GM21381 (cell line): ENCODE measurements at regions not wholly inside any gene's neighbourhood (a gene's known extent, or its start where the extent isn't known, plus 50 kb on each side); places are given as distances from the start of the nearest gene placed in this dataset.
A peak's percentile ranks its signal among the peaks of the same experiment; 100 is the strongest.
"Not testable (repeated sequence)": the region's sequence is repeated elsewhere in the genome, so short reads cannot be mapped to it uniquely, and the experiment has no call there.

Source experiments
- ATAC-seq: cut with Tn5 transposase; IDR thresholded peaks from one replicate; pipeline ENCODE4 v1.9.1; 2021; ENCODE audit warnings: mild to moderate bottlenecking, moderate library complexity; ENCODE audit not compliant: unreplicated experiment

DNA sequence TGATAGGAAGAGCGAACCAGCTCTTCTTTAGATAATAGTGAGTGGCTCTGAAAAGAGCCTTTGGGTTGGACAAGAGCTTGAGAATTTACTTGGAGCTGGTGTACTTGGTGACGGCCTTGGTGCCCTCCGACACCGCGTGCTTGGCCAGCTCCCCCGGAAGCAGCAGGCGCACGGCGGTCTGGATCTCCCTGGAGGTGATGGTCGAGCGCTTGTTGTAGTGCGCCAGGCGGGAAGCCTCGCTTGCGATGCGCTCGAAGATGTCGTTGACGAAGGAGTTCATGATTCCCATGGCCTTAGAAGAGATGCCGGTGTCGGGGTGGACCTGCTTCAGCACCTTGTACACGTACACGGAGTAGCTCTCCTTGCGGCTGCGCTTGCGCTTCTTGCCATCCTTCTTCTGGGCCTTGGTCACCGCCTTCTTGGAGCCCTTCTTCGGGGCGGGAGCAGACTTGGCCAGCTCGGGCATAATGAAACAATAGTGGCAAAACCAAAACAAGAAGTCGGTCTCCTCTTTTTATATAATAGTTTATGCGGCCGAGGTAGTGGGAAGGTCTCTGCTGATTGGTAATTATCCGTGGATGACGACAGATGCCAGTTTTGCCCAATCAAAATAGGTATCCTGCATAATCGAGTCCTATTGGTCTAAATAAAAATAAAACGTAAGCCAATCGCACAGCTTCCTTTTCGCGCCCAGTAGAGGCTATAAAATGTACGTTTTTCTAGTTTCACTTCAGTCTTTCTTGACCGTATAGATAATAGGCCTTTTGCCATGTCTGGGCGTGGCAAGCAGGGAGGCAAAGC lies 104.6 kb downstream of the OR2B2 start:
- peak; percentile 57 for ATAC-seq

DNA sequence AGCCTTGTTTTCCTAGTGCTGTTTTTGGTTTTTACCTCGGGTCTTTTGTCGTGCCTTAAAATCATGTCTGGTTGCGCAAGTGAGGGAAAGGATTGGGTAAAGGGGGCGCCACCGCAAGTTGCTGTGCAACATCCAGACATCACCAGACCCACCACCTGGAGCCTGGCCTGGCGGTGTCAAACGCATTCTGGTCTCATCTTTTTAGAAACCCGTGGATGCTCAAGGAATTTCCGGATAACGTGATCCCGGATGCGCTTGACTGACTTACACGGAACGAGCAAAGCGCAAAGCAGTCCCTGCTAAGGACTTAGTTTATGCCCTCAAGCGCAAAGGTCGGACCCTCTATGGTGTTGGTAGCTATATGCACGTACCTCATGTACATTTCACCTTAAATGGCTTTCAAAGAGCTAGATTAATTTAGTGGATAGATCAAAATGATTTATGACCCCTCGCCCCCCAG lies 105.2 kb downstream of the OR2B2 start:
- ATAC-seq, result no peak

DNA sequence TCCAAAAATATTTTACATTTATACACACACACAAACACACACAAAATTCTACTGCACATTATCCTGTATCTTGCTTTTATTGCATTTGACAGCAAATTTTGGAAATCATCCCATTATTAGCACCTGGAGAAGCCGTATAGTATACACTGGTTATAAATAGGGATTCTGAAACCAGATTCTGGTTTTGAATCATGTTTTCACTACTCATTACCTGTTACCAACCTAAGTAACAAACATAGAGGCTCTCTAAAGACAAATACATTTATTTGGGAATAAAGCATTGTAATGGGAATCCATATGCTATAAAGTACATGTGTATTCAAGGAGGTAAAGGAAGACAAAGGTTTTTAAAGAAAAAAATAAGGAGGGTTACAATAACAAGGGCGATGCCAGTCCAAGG lies 106.8 kb downstream of the OR2B2 start:
- no peak for ATAC-seq

DNA sequence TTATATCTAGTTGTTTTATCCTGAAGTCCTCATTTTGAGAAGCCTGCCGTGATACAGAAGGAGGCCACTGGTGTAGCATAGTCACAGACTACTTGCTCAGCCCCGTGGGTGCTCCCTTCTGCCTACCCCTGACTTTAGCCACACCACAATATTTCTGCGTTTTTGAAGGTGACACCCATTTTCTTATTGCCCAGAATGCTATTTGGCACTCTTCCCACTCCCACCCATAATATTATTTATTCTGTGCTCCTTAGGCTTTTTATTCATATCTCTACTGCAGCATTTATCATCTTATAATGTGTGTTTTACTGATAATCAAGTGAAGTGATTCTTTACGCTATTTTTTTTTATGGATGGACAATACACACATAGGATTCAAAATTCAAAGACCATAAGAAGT lies 107.3 kb downstream of the OR2B2 start:
- ATAC-seq, result no peak

DNA sequence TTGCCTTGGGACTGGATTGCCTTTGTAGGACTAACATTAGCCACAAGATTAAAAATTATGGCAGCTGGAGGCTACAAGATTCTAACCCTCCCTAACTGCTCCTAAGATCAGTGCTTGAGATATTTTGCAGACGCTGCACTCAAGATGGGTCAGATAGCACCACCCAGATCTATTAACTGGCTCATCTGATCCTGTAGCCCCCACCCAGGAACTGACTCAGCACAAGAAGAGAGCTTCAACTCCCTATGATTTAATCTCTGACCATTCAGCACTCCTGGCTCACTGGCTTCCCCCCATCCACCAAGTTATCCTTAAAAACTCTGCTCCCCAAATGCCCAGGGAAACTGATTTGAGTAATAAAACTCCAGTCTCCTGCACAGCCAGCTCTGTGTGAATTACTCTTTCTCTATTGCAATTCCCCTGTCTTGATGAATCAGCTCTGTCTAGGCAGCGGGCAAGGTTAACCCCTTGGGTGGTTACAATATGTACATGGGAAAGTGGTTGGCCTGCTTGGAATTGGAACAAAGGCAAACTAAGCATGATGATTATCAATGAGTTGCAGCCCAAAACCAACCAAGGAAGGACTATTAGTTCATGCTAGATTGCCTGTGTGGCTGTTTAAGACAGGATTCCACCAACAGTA lies 111.3 kb downstream of the OR2B2 start:
- no peak for ATAC-seq

DNA sequence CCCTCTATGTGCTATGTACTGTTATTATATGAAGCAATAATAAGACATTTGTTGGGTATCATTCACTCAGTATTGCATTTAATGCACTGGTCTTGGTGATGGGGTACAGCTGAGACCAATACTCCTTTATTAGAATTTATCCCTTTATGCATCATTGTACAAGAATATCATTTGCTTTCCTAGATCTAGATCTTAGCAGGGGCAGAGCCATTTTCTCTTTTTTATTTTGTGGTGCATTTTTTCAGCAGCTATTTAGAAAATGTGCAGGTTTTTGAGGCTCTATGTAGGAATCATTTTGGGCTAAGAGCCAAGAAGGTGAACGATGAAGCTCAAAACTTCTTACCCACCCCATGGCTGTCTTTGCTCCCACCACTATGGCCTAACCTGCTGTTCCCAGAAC lies 114.2 kb downstream of the OR2B2 start:
- no peak for ATAC-seq

DNA sequence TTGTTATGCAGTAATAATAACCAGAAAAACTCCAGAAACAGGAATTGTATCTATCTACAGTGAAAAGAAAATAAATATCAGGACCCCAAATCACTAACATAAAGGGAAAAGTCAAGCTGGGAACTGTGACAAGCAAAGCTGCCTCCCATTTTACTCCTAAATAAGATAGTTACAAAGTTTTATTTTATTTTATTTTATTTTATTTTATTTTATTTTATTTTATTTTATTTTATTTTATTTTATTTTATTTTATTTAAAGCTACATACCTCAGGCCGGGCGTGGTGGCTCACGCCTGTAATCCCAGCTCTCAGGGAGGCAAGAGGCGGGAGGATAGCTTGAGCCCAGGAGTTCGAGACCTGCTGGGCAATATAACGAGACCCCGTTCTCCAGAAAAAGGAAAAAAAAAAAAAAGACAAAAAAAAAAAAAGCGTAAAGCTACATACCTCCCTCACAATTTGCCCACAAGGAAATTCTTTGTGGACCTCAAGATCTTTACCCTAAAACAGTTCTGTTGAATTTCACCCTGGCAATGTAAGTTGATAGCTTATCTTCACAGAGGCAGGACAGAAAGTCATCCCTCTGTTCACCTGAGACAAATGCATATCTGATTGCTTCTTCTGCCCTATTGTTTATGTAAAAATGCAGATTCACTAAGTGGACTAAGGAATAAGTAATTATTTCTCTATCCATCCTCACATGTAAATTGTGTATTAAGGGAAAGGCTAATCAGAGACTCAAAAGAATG lies 115.3 kb downstream of the OR2B2 start:
- ATAC-seq, result not testable (repeated sequence)

DNA sequence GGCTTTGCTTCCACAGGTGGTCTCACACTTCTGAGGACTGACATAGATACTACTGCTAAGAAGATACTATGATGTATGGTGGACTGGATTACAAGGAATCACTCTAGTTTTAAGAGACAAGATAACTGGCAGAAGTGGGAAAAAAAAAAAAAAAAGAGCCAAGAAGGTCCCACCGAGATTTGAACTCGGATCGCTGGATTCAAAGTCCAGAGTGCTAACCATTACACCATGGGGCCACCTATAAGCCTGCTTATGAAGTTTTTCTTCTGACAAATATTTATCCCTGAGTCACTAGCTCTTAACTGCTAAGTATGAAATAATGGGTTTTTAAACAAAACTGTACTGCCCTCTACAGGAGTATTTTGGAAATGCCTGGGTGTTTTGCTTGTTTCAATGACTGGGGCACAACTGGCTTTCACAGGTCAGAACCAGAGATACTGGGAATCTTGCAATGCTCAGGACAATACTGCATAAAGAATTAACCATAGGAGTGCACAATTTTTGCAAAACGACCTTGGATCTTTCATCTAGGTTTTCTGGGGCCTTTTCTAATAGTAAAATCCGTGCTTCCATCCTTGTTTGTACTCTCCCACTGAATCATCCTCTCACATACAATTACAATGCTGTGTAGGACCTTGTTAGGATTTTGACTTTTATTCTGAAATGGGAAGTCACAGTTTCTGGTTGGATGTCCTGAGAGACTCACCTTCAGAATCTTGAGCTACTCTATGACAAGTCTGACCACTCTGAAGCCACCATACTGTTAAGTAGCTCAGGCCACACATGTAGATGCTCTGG lies 116.3 kb downstream of the OR2B2 start:
- ATAC-seq, result peak; percentile 38

DNA sequence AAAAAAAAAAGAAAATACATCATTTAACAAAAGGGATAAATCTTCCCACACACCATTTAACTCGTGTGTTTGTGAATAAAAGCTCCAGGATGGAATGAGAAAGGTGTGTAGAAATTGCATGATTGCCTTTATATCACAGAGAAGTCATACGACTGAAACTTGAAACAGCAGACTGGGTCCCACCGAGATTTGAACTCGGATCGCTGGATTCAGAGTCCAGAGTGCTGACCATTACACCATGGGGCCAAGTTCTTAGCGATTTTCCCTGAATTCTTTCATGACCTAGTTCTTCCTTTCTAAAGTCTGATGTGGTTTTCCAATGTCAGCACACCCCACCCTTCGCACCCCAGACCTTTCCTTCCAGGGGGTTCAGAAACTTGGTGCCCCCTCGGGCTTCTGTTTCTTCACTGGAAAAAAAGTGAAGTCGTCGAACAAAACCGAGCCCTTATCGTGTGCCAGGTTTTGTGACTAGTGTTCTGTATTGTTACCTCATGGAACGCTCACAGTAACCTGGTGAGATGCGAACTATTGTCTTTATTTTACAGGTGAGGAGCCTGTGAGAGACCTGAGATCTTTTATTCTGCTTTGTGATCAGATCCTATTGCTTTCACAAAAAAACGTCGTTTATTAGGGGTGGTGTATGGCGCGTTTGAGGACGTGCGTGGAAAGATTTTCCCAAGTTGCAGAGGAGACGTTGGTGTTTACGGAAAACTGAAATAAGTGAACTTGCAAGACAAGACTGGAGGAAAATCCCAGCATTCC lies 120.8 kb downstream of the OR2B2 start:
- ATAC-seq, result no peak

DNA sequence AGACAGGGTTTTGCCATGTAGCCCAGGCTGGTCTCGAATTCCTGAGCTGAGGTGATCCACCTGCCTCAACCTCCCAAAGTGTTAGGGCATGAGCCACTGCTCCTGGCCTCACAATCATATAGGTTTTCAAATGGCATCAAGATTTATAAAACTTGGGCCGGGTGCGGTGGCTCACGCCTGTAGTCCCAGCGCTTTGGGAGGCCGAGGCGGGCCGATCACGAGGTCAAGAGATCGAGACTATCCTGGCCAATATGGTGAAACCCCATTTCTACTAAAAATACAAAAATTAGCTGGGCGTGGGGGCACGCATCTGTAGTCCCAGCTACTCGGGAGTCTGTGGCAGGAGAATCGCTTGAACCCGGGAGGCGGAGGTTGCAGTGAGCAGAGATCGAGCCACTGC lies 123.8 kb downstream of the OR2B2 start:
- not testable (repeated sequence) for ATAC-seq

DNA sequence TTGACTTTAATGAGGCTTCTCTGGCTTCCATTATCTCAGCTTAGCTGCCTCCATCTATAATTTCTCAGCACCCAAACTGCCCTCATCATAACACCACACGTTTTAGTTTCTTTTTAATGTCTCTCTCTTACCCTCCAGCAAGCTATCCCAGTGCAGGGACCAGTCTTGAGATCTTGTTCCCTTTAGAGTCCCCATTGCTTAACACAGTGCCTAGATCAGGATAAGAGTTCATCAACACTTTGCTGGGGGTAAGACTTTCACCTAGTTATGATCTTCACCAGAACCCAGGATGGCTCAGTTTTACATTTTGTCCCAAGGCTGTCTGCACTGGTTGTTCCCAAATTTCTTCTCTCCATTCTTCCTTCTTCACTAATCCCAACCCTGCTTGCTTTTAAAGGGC lies 126.1 kb downstream of the OR2B2 start:
- ATAC-seq, result no peak

DNA sequence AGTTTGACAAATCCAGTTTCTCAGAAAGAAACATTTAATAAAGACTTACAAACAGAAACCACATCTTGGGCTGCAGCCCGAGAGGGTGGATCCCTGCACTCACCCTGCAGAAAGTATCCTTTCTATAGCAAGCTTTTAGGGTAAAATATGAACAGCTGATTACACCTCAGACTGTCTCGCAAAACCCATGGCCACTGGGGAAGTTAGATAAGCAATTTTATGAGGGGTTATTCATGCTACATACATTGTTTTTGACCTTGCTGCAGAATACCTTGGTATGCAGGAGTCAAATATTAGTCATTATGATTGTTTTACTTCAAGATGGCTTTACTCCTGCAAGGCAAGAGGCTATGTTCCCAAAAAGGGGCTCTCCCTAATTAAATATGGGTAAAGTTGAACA lies 126.9 kb downstream of the OR2B2 start:
- no peak for ATAC-seq

DNA sequence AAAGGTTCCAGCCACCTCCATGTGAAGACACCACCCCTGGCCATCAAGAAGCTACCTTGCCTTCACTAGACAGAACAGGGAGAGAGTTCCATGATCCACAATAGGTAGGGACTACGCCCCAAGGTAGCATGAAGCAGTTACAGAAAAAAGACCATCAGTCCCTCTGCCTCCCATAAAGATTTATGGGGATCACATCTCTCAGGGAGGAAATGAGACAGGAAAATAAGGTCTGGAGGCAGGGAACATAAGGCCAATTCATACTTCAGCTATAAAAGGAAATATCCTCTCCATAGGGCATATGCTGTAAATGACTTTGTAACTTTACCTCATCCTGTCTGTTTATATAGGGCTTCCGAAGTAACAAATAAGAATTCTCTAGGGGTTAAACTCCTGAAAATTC lies 129.4 kb downstream of the OR2B2 start:
- ATAC-seq, result no peak

DNA sequence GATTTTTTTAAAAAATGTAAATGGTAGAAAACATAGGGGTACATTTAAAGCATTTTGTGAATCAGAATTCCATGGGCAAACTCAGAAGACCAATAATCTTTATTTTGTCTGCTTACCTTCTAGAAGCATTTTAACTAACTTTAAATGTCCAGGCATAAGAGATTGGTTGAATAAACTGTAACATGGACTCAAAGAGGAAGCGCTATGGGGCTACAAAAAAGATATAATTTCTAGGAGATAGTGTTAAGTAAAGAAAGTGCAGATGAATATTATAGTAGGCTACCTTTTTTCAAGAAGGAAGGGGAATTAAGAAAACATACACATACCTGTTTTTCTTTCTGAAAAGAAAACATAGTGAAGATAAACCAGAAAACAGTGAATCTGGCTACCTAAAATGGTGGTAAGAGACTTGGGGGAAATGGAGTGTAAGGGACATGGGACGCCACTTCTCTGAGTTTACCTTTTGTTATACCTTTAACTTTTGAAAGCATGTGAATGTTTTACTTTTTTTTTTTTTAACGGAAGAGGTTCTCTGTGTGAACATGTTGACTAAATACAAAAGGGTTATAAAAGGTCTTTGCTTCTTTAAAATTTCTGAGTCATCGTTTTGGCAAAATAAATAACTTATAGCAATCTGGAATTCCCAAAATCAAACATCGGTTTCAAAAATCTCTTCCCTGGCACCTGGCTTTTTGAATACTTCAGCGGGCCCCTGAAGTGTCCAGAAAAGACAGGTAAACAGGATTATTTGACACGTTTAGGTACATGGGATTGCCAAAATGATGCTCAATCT lies 133.4 kb downstream of the OR2B2 start:
- no peak for ATAC-seq

DNA sequence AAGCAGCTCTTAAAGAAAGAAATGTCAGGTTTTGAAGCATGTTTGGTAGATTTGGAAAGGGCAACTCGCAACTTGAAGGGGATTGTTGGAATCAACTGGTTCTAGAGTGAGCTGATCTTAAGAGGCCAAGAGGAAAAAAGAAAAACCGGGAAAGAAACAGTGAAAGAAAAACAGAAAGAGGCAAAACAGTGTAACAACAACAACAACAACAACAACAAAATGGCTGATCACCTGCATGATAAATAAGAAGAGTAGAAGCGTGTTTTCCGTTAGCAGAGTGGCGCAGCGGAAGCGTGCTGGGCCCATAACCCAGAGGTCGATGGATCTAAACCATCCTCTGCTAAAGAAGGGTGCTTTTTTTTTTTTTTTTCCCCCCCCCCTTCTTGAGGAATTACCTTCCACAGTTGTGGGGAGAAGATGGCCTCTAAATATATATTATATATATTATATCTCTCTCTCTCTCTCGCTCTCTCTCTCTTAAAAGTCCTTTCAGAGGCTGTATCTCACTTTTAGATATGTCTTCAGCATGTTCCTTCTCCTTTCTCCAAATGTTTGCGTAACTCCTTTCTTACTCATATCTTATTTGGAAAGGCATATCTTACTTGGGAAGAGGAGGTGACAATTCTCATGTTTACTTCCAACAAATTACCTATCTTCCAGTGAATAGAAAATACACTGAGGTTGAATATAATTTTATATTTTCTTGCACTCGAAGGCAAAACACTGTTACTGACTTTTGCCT lies 134.4 kb downstream of the OR2B2 start:
- ATAC-seq, result no peak

DNA sequence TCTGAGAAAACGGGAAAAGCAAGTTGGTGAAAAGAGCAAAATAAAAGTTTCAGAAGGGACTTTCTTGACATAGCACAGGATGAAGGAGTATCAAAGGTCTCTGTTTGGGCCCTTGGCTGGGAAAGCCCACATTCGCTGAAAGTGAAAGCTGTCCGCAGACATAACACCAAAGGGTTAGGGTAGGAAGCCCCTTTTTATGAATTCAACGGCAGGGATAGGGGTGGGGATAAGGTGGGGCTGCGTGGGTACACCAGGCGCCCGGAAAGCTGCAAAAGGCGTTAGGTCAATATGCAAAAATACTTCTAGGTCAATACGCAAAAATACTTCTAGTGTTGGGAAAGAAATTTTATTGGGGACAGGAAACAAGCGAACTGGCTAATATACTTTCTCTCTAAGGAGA lies 135.1 kb downstream of the OR2B2 start:
- no peak for ATAC-seq

DNA sequence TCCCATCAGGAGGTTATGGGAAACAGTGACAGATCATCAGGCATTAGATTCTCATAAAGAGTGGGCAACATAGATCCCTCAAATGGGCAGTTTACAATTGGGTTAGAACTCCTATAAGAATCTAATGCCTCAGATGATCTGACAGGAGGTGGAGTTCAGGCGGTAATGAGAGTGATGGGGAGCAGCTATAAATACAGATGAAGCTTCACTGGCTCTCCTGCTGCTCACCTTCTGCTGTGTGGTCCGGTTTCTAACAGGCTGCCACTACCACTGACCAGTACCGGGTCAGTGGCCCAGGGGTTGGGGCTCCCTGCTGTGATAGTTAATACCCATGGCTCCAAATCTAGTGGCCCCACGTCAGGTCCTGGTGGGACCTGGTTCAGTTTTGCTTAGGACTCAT lies 135.7 kb downstream of the OR2B2 start:
- ATAC-seq, result no peak

DNA sequence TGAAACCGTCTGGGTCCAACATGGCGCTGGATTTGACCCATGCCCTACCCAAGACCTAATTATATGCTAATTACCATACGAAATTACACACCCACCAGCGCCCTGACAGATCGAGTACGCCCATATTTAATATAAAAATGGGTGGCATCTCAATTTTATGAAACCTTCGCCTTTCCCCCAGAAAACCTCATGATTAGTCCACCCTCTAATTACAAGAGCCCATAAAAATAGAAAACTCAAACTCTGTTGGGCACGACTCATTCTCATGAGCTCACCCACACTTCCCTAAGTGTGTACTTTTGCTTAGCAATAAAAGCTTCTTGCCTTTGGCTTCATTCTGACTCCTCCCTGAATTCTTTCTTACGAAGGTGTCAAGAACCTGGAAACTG lies 136.4 kb downstream of the OR2B2 start:
- ATAC-seq, result no peak
